ENCODE measurements at regions not wholly inside any gene's neighbourhood (a gene's known extent, or its start where the extent isn't known, plus 50 kb on each side); places are given as distances from the start of the nearest gene placed in this dataset.

GRCh38 chr3:76370749-76371520, 585.6 kb upstream of the ZNF717 start:
- Mint-ChIP-seq H3K27me3 (no peaks in the 10 kb centered on the region), H3K4me3 (no peak overlapping the region), H3K27ac (no peak overlapping the region), H3K4me1 (ENCODE audit: low read depth) (no peaks in the 10 kb centered on the region), H3K9me3 (no peaks in the 10 kb centered on the region), H3K36me3 (ENCODE audit: low read depth) (no peaks in the 10 kb centered on the region)
- intact Hi-C loops (cut with micrococcal nuclease): no loop called here

- H3K27ac Mint-ChIP-seq: no peak overlapping the region
- intact Hi-C loops (cut with micrococcal nuclease): no loop called here
These were observed 587.1 kb upstream of the ZNF717 start for GRCh38 chr3:76372497-76372896.

GRCh38 chr3:76377074-76377473, 591.7 kb upstream of the ZNF717 start:
- Mint-ChIP-seq H3K9me3 (no peaks in the 10 kb centered on the region), H3K4me1 (ENCODE audit: low read depth) (no peaks in the 10 kb centered on the region), H3K27ac (no peak overlapping the region), H3K27me3 (no peaks in the 10 kb centered on the region), H3K4me3 (no peak overlapping the region), H3K36me3 (ENCODE audit: low read depth) (no peaks in the 10 kb centered on the region)
- intact Hi-C loops (cut with micrococcal nuclease): no loop called here

More at GRCh38 chr3:76372497-76372896, 587.1 kb upstream of the ZNF717 start:
- Mint-ChIP-seq H3K4me3 (no peak overlapping the region), H3K27me3 (no peaks in the 10 kb centered on the region), H3K4me1 (ENCODE audit: low read depth) (no peaks in the 10 kb centered on the region), H3K9me3 (no peaks in the 10 kb centered on the region), H3K36me3 (ENCODE audit: low read depth) (no peaks in the 10 kb centered on the region)

GRCh38 chr3:76378789-76379188, 593.4 kb upstream of the ZNF717 start:
- Mint-ChIP-seq H3K27ac (no peak overlapping the region), H3K27me3 (no peaks in the 10 kb centered on the region), H3K9me3 (no peaks in the 10 kb centered on the region), H3K36me3 (ENCODE audit: low read depth) (no peaks in the 10 kb centered on the region), H3K4me1 (ENCODE audit: low read depth) (no peaks in the 10 kb centered on the region), H3K4me3 (no peak overlapping the region)
- intact Hi-C loops (cut with micrococcal nuclease): no loop called here

- Mint-ChIP-seq H3K36me3 (ENCODE audit: low read depth) (no peaks in the 10 kb centered on the region), H3K9me3 (no peaks in the 10 kb centered on the region), H3K4me1 (ENCODE audit: low read depth) (no peaks in the 10 kb centered on the region), H3K4me3 (no peak overlapping the region), H3K27ac (no peak overlapping the region), H3K27me3 (no peaks in the 10 kb centered on the region)
- intact Hi-C loops (cut with micrococcal nuclease): no loop called here
These were observed 598.4 kb upstream of the ZNF717 start for GRCh38 chr3:76383781-76384180.

- H3K27ac Mint-ChIP-seq: no peak overlapping the region
- H3K36me3 Mint-ChIP-seq (ENCODE audit: low read depth): no peaks in the 10 kb centered on the region
- H3K9me3 Mint-ChIP-seq: no peaks in the 10 kb centered on the region
- intact Hi-C loops (cut with micrococcal nuclease): no loop called here
- H3K4me1 Mint-ChIP-seq (ENCODE audit: low read depth): no peaks in the 10 kb centered on the region
- H3K27me3 Mint-ChIP-seq: no peaks in the 10 kb centered on the region
- no peak overlapping the region for H3K4me3 Mint-ChIP-seq
These were observed 601.7 kb upstream of the ZNF717 start for GRCh38 chr3:76387000-76387399.

- intact Hi-C loops (cut with micrococcal nuclease): no loop called here
- peaks cover 10% of the 10 kb centered on the region for H3K9me3 Mint-ChIP-seq
- no peaks in the 10 kb centered on the region for H3K27me3 Mint-ChIP-seq
- no peak overlapping the region for H3K4me3 Mint-ChIP-seq
- H3K27ac Mint-ChIP-seq: no peak overlapping the region
- H3K4me1 Mint-ChIP-seq (ENCODE audit: low read depth): no peaks in the 10 kb centered on the region
- H3K36me3 Mint-ChIP-seq (ENCODE audit: low read depth): no peaks in the 10 kb centered on the region
These were observed 614.8 kb upstream of the ZNF717 start for GRCh38 chr3:76400141-76400540.

- no peaks in the 10 kb centered on the region for H3K27me3 Mint-ChIP-seq
- H3K4me1 Mint-ChIP-seq (ENCODE audit: low read depth): no peaks in the 10 kb centered on the region
- no peak overlapping the region for H3K27ac Mint-ChIP-seq
- no peak overlapping the region for H3K4me3 Mint-ChIP-seq
- H3K9me3 Mint-ChIP-seq: peaks cover 17% of the 10 kb centered on the region
- H3K36me3 Mint-ChIP-seq (ENCODE audit: low read depth): no peaks in the 10 kb centered on the region
- intact Hi-C loops (cut with micrococcal nuclease): no loop called here
These were observed 617.6 kb upstream of the ZNF717 start for GRCh38 chr3:76402926-76403325.

GRCh38 chr3:76403556-76403955, 618.2 kb upstream of the ZNF717 start:
- H3K27me3 Mint-ChIP-seq: no peaks in the 10 kb centered on the region
- no peaks in the 10 kb centered on the region for H3K36me3 Mint-ChIP-seq (ENCODE audit: low read depth)
- H3K27ac Mint-ChIP-seq: no peak overlapping the region
- no peak overlapping the region for H3K4me3 Mint-ChIP-seq
- peaks cover 17% of the 10 kb centered on the region for H3K9me3 Mint-ChIP-seq
- no peaks in the 10 kb centered on the region for H3K4me1 Mint-ChIP-seq (ENCODE audit: low read depth)
- intact Hi-C loops (cut with micrococcal nuclease): no loop called here

- no peaks in the 10 kb centered on the region for H3K27me3 Mint-ChIP-seq
- intact Hi-C loops (cut with micrococcal nuclease): no loop called here
- no peak overlapping the region for H3K4me3 Mint-ChIP-seq
- H3K27ac Mint-ChIP-seq: no peak overlapping the region
- H3K4me1 Mint-ChIP-seq (ENCODE audit: low read depth): no peaks in the 10 kb centered on the region
- no peaks in the 10 kb centered on the region for H3K36me3 Mint-ChIP-seq (ENCODE audit: low read depth)
- H3K9me3 Mint-ChIP-seq: peaks cover 17% of the 10 kb centered on the region
These were observed 619.8 kb upstream of the ZNF717 start for GRCh38 chr3:76405196-76405595.

GRCh38 chr3:76410762-76411281, 625.5 kb upstream of the ZNF717 start:
- Mint-ChIP-seq H3K27me3 (no peaks in the 10 kb centered on the region), H3K4me3 (no peak overlapping the region), H3K27ac (no peak overlapping the region), H3K4me1 (ENCODE audit: low read depth) (no peaks in the 10 kb centered on the region), H3K36me3 (ENCODE audit: low read depth) (no peaks in the 10 kb centered on the region), H3K9me3 (peaks cover 23% of the 10 kb centered on the region)
- intact Hi-C loops (cut with micrococcal nuclease): no loop called here

- H3K27ac Mint-ChIP-seq: no peak overlapping the region
- intact Hi-C loops (cut with micrococcal nuclease): no loop called here
- no peaks in the 10 kb centered on the region for H3K36me3 Mint-ChIP-seq (ENCODE audit: low read depth)
- peaks cover 13% of the 10 kb centered on the region for H3K9me3 Mint-ChIP-seq
- H3K4me1 Mint-ChIP-seq (ENCODE audit: low read depth): no peaks in the 10 kb centered on the region
- no peak overlapping the region for H3K4me3 Mint-ChIP-seq
- no peaks in the 10 kb centered on the region for H3K27me3 Mint-ChIP-seq
These were observed 624.5 kb upstream of the ROBO2 start for GRCh38 chr3:76415384-76415783.

GRCh38 chr3:76429581-76430177, 610.2 kb upstream of the ROBO2 start:
- intact Hi-C loops (cut with micrococcal nuclease): no loop called here
- H3K36me3 Mint-ChIP-seq (ENCODE audit: low read depth): no peaks in the 10 kb centered on the region
- H3K9me3 Mint-ChIP-seq: peaks cover 12% of the 10 kb centered on the region
- H3K27me3 Mint-ChIP-seq: no peaks in the 10 kb centered on the region
- no peak overlapping the region for H3K4me3 Mint-ChIP-seq
- H3K4me1 Mint-ChIP-seq (ENCODE audit: low read depth): no peaks in the 10 kb centered on the region
- H3K27ac Mint-ChIP-seq: no peak overlapping the region

- Mint-ChIP-seq H3K4me3 (no peak overlapping the region), H3K36me3 (ENCODE audit: low read depth) (no peaks in the 10 kb centered on the region), H3K27ac (no peak overlapping the region), H3K4me1 (ENCODE audit: low read depth) (no peaks in the 10 kb centered on the region), H3K27me3 (no peaks in the 10 kb centered on the region), H3K9me3 (peaks cover 12% of the 10 kb centered on the region)
- intact Hi-C loops (cut with micrococcal nuclease): no loop called here
These were observed 607.5 kb upstream of the ROBO2 start for GRCh38 chr3:76432396-76432795.

Measured in dendritic cell treated with granulocyte-macrophage colony-stimulating factor and Interleukin-4, amounts not matched to agents 40 ng/mL and 50 ng/mL, for 4 days (primary cell).